ENCODE measurements at regions not wholly inside any gene's neighbourhood (a gene's known extent, or its start where the extent isn't known, plus 50 kb on each side); places are given as distances from the start of the nearest gene placed in this dataset.
"Not testable (repeated sequence)": the region's sequence is repeated elsewhere in the genome, so short reads cannot be mapped to it uniquely, and the experiment has no call there.

DNA sequence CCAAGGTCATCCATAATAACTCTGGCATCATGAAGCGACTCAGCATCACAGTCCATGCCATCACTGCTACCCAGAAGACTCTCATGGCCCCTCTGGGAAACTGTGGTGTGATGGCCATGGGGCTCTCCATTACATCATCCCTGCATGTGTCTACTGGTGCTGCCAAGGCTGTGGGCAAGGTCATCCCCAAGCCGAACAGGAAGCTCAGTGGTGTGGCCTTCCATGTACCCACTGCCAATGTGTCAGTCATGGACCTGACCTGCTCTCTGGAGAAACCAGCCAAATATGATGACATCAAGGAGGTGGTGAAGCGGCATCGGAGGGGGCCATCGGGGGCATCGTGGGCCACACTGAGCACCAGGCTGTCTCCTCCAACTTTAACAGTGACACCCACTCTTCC, 65.1 kb upstream of the ARHGAP29 start:
- DNase-seq, result no peak

DNA sequence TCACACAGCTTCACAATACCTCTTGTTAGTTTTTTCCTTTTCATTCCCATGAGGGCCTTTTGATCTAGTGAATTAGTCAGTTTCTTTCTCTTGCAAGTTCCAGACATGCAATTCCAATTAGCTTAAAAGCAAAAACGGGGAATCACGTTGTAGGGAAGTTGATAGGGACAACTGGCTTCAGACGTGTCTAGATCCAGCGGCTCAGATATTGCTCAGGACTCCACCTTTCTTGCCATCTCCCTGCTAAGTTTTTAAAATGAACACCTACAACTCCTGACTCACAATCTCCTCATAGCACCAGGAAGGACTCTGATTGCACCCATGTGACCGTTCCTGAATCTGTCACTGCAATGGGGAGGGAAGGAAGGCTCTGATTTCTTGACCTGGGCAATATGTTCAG, 63.8 kb upstream of the ARHGAP29 start:
- DNase-seq, result no peak

DNA sequence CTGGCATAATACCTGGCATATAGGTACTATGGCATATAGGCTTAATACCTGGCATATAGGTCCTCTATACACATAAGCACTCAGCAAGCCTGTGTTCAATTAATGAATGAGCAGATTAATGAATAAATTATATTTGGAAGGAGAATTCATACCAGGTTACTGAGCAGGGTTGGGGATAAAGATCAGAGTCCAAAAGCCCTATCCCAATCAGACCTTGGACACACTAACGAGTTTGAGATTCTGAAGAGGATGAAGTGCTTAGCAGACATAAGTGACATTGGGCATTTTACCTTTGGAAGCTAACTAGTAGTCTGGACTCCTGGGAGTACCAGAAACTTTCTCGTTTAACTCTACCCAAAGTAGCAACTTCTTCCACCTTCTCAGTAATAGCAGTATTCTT, 63.3 kb upstream of the ARHGAP29 start:
- DNase-seq, result no peak

DNA sequence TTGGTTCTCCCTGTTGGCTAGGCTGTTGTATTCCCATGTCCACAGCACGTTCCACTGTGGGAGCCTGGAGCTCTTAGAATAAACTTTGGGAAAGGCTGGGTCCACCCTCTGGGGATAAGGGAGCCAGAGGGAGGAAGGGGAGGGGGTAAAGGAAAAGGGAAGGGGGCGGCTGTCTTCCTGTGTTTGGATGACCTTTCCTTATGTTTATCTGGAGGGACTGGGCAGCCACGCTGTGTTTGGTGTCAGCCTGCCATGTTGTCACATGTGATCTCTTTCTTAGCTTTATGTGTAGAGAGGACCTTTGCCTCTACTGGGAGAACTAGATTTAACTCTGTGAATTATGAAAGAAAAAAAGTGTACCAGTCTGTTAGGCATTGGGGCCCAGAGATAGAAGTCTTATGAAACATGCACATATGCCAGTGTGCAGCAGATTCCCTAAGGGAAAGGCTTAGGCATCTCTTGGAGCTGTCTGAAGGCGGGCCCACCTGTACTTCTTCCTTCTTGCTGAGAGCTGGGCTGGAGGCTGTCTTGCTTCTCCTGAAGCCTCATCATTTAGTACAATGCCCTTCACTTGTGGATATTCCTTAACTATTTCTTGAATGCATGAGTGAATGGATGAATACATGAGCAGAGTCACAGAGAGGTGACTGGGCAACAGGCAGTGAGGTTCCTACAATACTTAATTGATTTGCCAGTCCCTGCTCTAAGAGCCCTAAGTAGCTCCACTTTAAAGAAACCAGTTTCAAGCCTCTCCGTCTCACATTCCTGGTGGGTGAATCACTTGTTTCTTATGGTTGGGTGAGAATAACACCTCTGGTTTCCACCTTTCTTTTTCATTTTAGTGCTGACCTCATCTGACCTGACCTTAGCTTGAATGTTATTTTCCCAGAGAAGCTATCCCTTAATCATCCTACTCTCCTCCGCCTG, 62.5 kb upstream of the ARHGAP29 start:
- DNase-seq, result no peak

DNA sequence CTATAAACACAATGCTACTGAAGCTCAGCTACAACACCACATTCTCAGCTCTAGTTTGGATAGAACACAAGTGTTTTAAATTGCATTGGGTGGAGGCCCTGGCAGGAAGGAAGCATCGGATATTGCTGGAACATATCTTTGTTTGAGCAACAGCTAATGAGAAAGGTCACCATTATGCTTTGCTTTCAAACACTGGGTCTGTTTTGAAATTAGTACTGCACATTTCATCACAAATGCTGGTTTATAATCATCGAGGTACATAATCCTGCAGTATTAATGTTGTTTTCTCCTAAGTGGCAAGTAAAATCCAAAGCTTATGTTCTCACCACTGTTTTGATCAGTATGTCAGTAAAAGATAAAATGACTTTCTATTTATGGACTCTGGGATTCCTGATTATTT, 61.5 kb upstream of the ARHGAP29 start:
- peak; percentile 46 to 52 for DNase-seq

DNA sequence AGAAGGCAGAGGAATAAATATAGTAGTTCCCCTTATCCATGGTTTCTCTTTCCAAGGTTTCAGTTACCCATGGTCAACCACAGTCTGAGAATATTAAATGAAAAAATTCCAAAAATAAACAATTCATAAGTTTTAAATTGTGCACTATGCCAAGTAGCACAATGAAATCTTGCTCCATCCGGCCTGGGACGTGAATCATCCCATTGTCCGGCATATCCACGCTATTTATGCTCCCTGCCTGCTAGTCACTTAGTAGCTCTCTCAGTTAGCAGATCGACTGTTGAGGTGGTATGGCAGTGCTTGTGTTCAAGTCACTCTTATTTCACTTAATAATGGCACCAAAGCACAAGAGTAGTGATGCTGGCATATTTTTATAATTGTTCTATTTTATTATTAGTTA, 58.6 kb upstream of the ARHGAP29 start:
- DNase-seq, result no peak

DNA sequence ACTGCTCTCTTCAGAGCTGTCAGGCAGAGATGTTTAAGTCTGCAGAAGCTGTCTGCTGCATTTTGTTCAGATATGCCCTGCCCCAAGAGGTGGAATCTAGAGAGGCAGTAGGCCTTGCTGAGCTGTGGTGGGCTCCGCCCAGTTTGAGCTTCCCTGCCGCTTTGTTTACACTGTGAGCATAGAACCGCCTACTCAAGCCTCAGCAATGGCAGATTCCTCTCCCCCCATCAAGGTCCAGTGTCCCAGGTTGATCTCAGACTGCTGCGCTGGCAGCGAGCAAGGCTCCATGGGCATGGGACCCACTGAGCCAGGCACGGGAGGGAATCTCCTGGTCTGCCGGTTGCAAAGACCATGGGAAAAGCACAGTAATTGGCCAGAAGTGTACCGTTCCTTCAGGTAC, 55.6 kb upstream of the ARHGAP29 start:
- DNase-seq, result not testable (repeated sequence)

DNA sequence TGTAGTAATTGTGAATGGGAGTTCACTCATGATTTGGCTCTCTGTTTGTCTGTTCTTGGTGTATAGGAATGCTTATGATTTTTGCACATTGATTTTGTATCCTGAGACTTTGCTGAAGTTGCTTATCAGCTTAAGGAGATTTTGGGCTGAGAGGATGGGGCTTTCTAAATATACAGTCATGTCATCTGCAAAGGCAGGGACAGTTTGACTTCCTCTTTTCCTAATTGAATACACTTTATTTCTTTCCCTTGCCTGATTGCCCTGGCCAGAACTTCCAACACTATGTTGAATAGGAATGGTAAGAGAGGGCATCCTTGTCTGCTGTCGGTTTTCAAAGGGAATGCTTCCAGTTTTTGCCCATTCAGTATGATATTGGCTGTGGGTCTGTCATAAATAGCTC, 51.9 kb upstream of the ARHGAP29 start:
- DNase-seq, result not testable (repeated sequence)

Data from right lung (tissue), 2 donors.